ENCODE measurements at regions not wholly inside any gene's neighbourhood (a gene's known extent, or its start where the extent isn't known, plus 50 kb on each side); places are given as distances from the start of the nearest gene placed in this dataset.

GRCh38 chr1:58159434-58159830 lies 387.1 kb downstream of the OMA1 start:
- no peak for TF ChIP-seq CTCF (conservative IDR thresholded peaks at IDR 0.05; ENCODE audit: low read depth, low read length)
- TF ChIP-seq EZH2 (IDR thresholded peaks at IDR 0.05; ENCODE audit: borderline replicate concordance, low read depth, low read length, poor library complexity, severe bottlenecking) = no peak
